ENCODE measurements at regions not wholly inside any gene's neighbourhood (a gene's known extent, or its start where the extent isn't known, plus 50 kb on each side); places are given as distances from the start of the nearest gene placed in this dataset.

DNA sequence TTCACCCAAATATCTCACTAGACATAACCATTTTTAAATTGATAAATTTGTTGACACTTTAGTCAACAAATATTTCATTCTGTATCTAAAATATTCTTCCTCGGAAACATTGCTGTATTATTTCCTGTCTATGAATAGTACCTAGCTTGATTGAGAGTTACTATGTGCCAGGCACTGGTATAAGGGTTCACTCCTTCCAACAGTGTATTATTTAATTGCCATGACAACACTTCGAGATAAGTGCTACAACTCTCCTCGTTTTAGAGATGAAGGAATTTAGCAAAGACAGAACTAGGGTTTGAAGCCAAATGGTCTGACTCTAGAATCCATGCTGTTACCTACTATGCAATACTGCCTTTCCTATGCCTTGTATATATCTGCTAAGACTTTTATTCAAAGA is 287.2 kb downstream of the YTHDC2 start:
- dilution Hi-C loops (cut with HindIII; ENCODE audit: low sequenced_read_pairs, unreplicated experiment), result no loop called here
- H3K56ac ChIP-seq (ENCODE audit: extremely low read depth, insufficient read depth, low read length), result no peak overlapping the region
- POLR2A ChIA-PET (ENCODE audit: unreplicated experiment), result no interaction called here
- no peak overlapping the region for H4K91ac ChIP-seq (ENCODE audit: insufficient read depth, low read depth, low read length)
- H2AK9ac ChIP-seq (replicated peaks; ENCODE audit: low read depth, low read length, poor library complexity), result no peak overlapping the region
- no peaks in the 10 kb centered on the region for H4K20me1 ChIP-seq (ENCODE audit: insufficient read depth, low read length)
- TF ChIP-seq, protein P1, sequence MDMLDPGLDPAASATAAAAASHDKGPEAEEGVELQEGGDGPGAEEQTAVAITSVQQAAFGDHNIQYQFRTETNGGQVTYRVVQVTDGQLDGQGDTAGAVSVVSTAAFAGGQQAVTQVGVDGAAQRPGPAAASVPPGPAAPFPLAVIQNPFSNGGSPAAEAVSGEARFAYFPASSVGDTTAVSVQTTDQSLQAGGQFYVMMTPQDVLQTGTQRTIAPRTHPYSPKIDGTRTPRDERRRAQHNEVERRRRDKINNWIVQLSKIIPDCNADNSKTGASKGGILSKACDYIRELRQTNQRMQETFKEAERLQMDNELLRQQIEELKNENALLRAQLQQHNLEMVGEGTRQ (IDR thresholded peaks at IDR 0.05; ENCODE audit: low read depth, low read length), result no peak
- TF ChIP-seq FOS (IDR thresholded peaks at IDR 0.05; ENCODE audit: low read depth, low read length), result no peak
- H3K4ac ChIP-seq (ENCODE audit: low read depth, low read length), result no peak overlapping the region
- H3K79me1 ChIP-seq (ENCODE audit: low read depth in 1 of 2, low read length in 2 of 2), result no peaks in the 10 kb centered on the region
- H3K9me3 ChIP-seq (ENCODE audit: control insufficient read depth, insufficient read depth, low read length), result no peaks in the 10 kb centered on the region
- ATAC-seq (ENCODE audit: low read depth) (no peak), DNase-seq (no peak)
- no peak overlapping the region for H3K14ac ChIP-seq (replicated peaks; ENCODE audit: low read depth, low read length)
- no peak overlapping the region for H4K8ac ChIP-seq (ENCODE audit: low read depth in 2 of 2, low read length in 2 of 2)
- CTCF ChIA-PET, result no interaction called here
- intact Hi-C loops (cut with micrococcal nuclease), result no loop called here
- no peak overlapping the region for H2AFZ ChIP-seq (replicated peaks; ENCODE audit: low read length, poor library complexity)
- H4K5ac ChIP-seq (ENCODE audit: low read depth, low read length), result no peak overlapping the region
- no peak overlapping the region for H3K9ac ChIP-seq (ENCODE audit: low read depth, low read length)
- H2AK5ac ChIP-seq (ENCODE audit: low read depth, low read length), result no peak overlapping the region
- no peak overlapping the region for H3K18ac ChIP-seq (ENCODE audit: low read depth, low read length)
- BruUV-seq (replicated peaks), result no TSS peak
- no peak overlapping the region for H3K23ac ChIP-seq (ENCODE audit: low read depth, low read length)
- H3K4me3 ChIP-seq (ENCODE audit: insufficient read depth, low read depth, low read length), result no peak overlapping the region
- H3K27ac ChIP-seq (ENCODE audit: insufficient read depth, low read length), result no peak overlapping the region
- in situ Hi-C loops (cut with MboI; ENCODE audit: low sequenced_read_pairs), result no loop called here
- H3K4me2 ChIP-seq (ENCODE audit: low read depth, low read length), result no peak overlapping the region
- H2BK20ac ChIP-seq (ENCODE audit: low read depth, low read length), result no peak overlapping the region
- no peaks in the 10 kb centered on the region for H3K9me1 ChIP-seq (ENCODE audit: insufficient read depth, low read length)
- H3K4me1 ChIP-seq (ENCODE audit: control insufficient read depth, insufficient read depth, low read length), result no peaks in the 10 kb centered on the region
- H2BK5ac ChIP-seq (ENCODE audit: low read depth, low read length, poor library complexity, severe bottlenecking), result no peak overlapping the region
- no CpG with 5 or more reads among the region's 3 CpGs for WGBS, 2 experiments (ENCODE audit: extremely low coverage in 2 of 2, insufficient read length in 1 of 2)
- H3K27me3 ChIP-seq (ENCODE audit: control insufficient read depth, insufficient read depth, low read length), result no peaks in the 10 kb centered on the region
- H2BK15ac ChIP-seq (ENCODE audit: low read depth, low read length), result no peak overlapping the region
- H3K36me3 ChIP-seq (ENCODE audit: control insufficient read depth, insufficient read depth, low read length), result no peaks in the 10 kb centered on the region
- H2BK120ac ChIP-seq (ENCODE audit: low read depth, low read length), result no peak overlapping the region
